A549 (cell line): ENCODE measurements at regions not wholly inside any gene's neighbourhood (a gene's known extent, or its start where the extent isn't known, plus 50 kb on each side); places are given as distances from the start of the nearest gene placed in this dataset.

Experiments used
- CBX2 ChIP-seq: fragments of 200-600 bp; sonication (generic); IDR thresholded peaks from 2 replicates; pipeline ENCODE4 v1.6.1; 2016; ENCODE audit warnings: low read depth, mild to moderate bottlenecking, borderline replicate concordance
- CHD2 ChIP-seq: fragments of 150-350 bp; IDR thresholded peaks from 2 replicates; pipeline ENCODE4 v1.6.1; 2014; ENCODE audit warnings: low read length; ENCODE audit not compliant: partially characterized antibody
- CTCF ChIP-seq: fragments of >200 bp; sonication (Bioruptor Twin); formaldehyde crosslinking; IDR thresholded peaks from 3 replicates; pipeline ENCODE4 v1.5.1; 2016
- FOSL2 ChIP-seq, 2 experiments: fragments of 450-650 bp in 1 of 2; fragments of >200 bp in 1 of 2; sonication (Bioruptor Twin) in 1 of 2; formaldehyde crosslinking; IDR thresholded peaks; 2 replicates each; pipeline versions ENCODE4 v1.5.0 to v1.6.1; 2016 to 2020; ENCODE audit warnings: mild to moderate bottlenecking in 1 of 2, moderate library complexity in 1 of 2
- JUNB ChIP-seq: fragments of >200 bp; sonication (Bioruptor Twin); formaldehyde crosslinking; IDR thresholded peaks from 2 replicates; pipeline ENCODE4 v1.6.1; 2016
- MYC ChIP-seq: IDR thresholded peaks from 2 replicates; pipeline ENCODE4 v1.6.1; 2012; ENCODE audit warnings: mild to moderate bottlenecking, inconsistent platforms, low read length, improper control_type of control experiment, borderline replicate concordance
- POLR2A ChIP-seq: IDR thresholded peaks from 2 replicates; pipeline ENCODE4 v1.6.1; 2012; ENCODE audit warnings: mild to moderate bottlenecking, low read length
- RAD21 ChIP-seq, 2 experiments: fragments of >200 bp in 1 of 2; sonication (Bioruptor Twin) in 1 of 2; formaldehyde crosslinking in 1 of 2; IDR thresholded peaks in 1 of 2; conservative IDR thresholded peaks in 1 of 2; 2 replicates in 1 of 2; 3 replicates in 1 of 2; pipeline ENCODE4 v1.6.1; 2012 to 2018; ENCODE audit warnings: inconsistent platforms in 1 of 2
- RFX5 ChIP-seq: fragments of 450-650 bp; IDR thresholded peaks from 2 replicates; pipeline ENCODE4 v1.7.1; 2014; ENCODE audit warnings: antibody characterized with exemption, mild to moderate bottlenecking, moderate library complexity
- USF2 ChIP-seq: fragments of 450-650 bp; IDR thresholded peaks from 2 replicates; pipeline ENCODE4 v1.6.1; 2014; ENCODE audit warnings: antibody characterized with exemption

- no peak for TF ChIP-seq MYC
- no peak for TF ChIP-seq JUNB
- TF ChIP-seq POLR2A: no peak
- TF ChIP-seq USF2: no peak
- TF ChIP-seq CTCF: no peak
- TF ChIP-seq RFX5: no peak
- TF ChIP-seq CHD2: no peak
- no peak for TF ChIP-seq FOSL2 (IDR thresholded peaks at IDR 0.05)
- no peak for TF ChIP-seq FOSL2 (CRISPR knock-in tag; IDR thresholded peaks at IDR 0.05)
- no peak for TF ChIP-seq CBX2
- no peak for TF ChIP-seq RAD21 (conservative IDR thresholded peaks at IDR 0.05 in 1 of 2, IDR thresholded peaks at IDR 0.05 in 1 of 2)
Observed at GRCh38 chr4:19187691-19188090, 1064.0 kb upstream of the SLIT2 start.
